Chondrocyte (in vitro differentiated cells): ENCODE measurements at regions not wholly inside any gene's neighbourhood (a gene's known extent, or its start where the extent isn't known, plus 50 kb on each side); places are given as distances from the start of the nearest gene placed in this dataset.

Experiments
- DNase-seq: peaks from one replicate; pipeline ENCODE4 v3.0.0; 2021; ENCODE audit warnings: mixed read lengths, low spot score
- H3K27ac Mint-ChIP-seq: one replicate; pipeline ENCODE4 v1.8.0; 2021; ENCODE audit warnings: mild to moderate bottlenecking, moderate library complexity, mixed read lengths; ENCODE audit not compliant: unreplicated experiment
- H3K27me3 Mint-ChIP-seq: 2 replicates; pipeline ENCODE4 v1.8.0; 2021; ENCODE audit warnings: low read depth, mixed read lengths
- H3K36me3 Mint-ChIP-seq: 2 replicates; pipeline ENCODE4 v1.8.0; 2021; ENCODE audit warnings: low read depth, mixed read lengths
- H3K4me1 Mint-ChIP-seq: 2 replicates; pipeline ENCODE4 v1.8.0; 2021; ENCODE audit warnings: low read depth, mild to moderate bottlenecking, mixed read lengths
- H3K4me3 Mint-ChIP-seq: one replicate; pipeline ENCODE4 v1.8.0; 2021; ENCODE audit warnings: mild to moderate bottlenecking, moderate library complexity, mixed read lengths; ENCODE audit not compliant: unreplicated experiment
- H3K9me3 Mint-ChIP-seq: 2 replicates; pipeline ENCODE4 v1.8.0; 2021; ENCODE audit warnings: low read depth, mixed read lengths
- CTCF ChIP-seq: fragments of 200-600 bp; sonication (generic); IDR thresholded peaks from 2 replicates; pipeline ENCODE4 v1.5.0; 2021; ENCODE audit warnings: antibody characterized with exemption, mild to moderate bottlenecking, moderate library complexity

- no peak for TF ChIP-seq CTCF
- Mint-ChIP-seq H3K27me3 (no peaks in the 10 kb centered on the region), H3K4me1 (no peaks in the 10 kb centered on the region), H3K9me3 (no peaks in the 10 kb centered on the region), H3K27ac (no peak overlapping the region), H3K36me3 (no peaks in the 10 kb centered on the region), H3K4me3 (no peak overlapping the region)
- no peak for DNase-seq
These were observed 1112.1 kb upstream of the AGA start for GRCh38 chr4:178554352-178554751.

- H3K4me1 Mint-ChIP-seq: no peaks in the 10 kb centered on the region
- no peak for TF ChIP-seq CTCF
These were observed 1114.6 kb upstream of the AGA start for GRCh38 chr4:178556796-178557195.

GRCh38 chr4:178577933-178578332 lies 1135.7 kb upstream of the AGA start:
- H3K36me3 Mint-ChIP-seq: no peaks in the 10 kb centered on the region
- H3K27ac Mint-ChIP-seq: no peak overlapping the region
- H3K9me3 Mint-ChIP-seq: no peaks in the 10 kb centered on the region
- H3K4me1 Mint-ChIP-seq: no peaks in the 10 kb centered on the region
- no peak for DNase-seq
- H3K27me3 Mint-ChIP-seq: no peaks in the 10 kb centered on the region
- no peak overlapping the region for H3K4me3 Mint-ChIP-seq
- no peak for TF ChIP-seq CTCF

More at GRCh38 chr4:178556796-178557195, 1114.6 kb upstream of the AGA start:
- DNase-seq: no peak
- no peak overlapping the region for H3K4me3 Mint-ChIP-seq
- H3K36me3 Mint-ChIP-seq: no peaks in the 10 kb centered on the region
- no peaks in the 10 kb centered on the region for H3K9me3 Mint-ChIP-seq
- H3K27me3 Mint-ChIP-seq: no peaks in the 10 kb centered on the region
- H3K27ac Mint-ChIP-seq: no peak overlapping the region

- H3K4me1 Mint-ChIP-seq: no peaks in the 10 kb centered on the region
- no peak overlapping the region for H3K4me3 Mint-ChIP-seq
- TF ChIP-seq CTCF: no peak
- peaks cover 2% of the 10 kb centered on the region for H3K27me3 Mint-ChIP-seq
- no peak for DNase-seq
- H3K9me3 Mint-ChIP-seq: no peaks in the 10 kb centered on the region
- no peak overlapping the region for H3K27ac Mint-ChIP-seq
- no peaks in the 10 kb centered on the region for H3K36me3 Mint-ChIP-seq
These were observed 1153.4 kb upstream of the AGA start for GRCh38 chr4:178595500-178596138.

- Mint-ChIP-seq H3K36me3 (no peaks in the 10 kb centered on the region), H3K27ac (no peak overlapping the region), H3K27me3 (no peaks in the 10 kb centered on the region), H3K9me3 (no peaks in the 10 kb centered on the region), H3K4me1 (no peaks in the 10 kb centered on the region), H3K4me3 (no peak overlapping the region)
- no peak for DNase-seq
- no peak for TF ChIP-seq CTCF
These were observed 1156.4 kb upstream of the AGA start for GRCh38 chr4:178598672-178599071.
